ENCODE measurements at regions not wholly inside any gene's neighbourhood (a gene's known extent, or its start where the extent isn't known, plus 50 kb on each side); places are given as distances from the start of the nearest gene placed in this dataset.

DNA sequence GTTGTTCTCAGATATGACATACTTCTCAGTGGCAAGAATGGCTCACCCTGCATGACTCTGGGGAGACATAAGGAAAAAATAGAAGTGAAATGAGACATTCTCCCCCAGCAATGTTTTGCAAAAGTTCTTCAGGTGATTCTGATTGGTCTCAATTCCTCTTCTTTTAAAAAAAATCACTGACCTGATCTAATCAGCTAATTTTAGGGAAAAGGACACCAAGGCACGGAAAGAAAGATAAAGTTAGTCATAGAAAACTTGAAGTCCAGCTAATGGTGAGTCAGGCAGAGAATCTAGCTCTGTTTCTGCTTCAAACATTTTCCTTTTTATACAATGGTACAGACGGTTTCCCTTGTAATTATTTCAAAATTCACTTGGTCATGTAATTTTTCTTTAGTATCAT lies 1018.9 kb upstream of the ARRDC3 start:
- H3K4me3 ChIP-seq (ENCODE audit: low read depth, low read length, poor library complexity, severe bottlenecking) = no peak overlapping the region

DNA sequence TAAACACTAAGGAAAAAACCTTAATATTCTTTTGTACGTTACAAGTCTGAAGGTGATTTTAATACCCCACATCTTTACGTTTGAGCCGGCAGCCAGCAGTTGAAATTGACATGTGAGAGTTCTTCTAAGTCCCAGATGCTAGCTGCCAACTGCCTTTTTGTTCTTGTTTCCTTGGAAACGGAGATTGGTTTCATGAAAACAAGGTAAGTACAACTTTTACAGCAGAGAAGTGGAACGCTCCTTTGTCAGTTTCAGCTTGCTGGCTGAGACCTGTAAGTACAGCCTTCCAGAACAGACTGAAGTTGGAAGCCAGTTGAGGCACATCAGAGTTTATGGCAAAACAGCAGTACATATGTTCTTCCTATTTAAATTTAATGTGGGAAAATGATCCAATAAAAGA lies 1018.4 kb upstream of the ARRDC3 start:
- H3K36me3 ChIP-seq (ENCODE audit: insufficient read depth, low read length) = no peaks in the 10 kb centered on the region
- H3K79me2 ChIP-seq (ENCODE audit: insufficient read depth, low read depth, low read length) = no peaks in the 10 kb centered on the region
- no peaks in the 10 kb centered on the region for H3K4me1 ChIP-seq (ENCODE audit: insufficient read depth, low read length, poor library complexity, severe bottlenecking)
- no peaks in the 10 kb centered on the region for H3K9me3 ChIP-seq (ENCODE audit: low read length)
- CTCF ChIA-PET (ENCODE audit: unreplicated experiment) = no interaction called here
- H3K4me2 ChIP-seq (ENCODE audit: low read length) = no peak overlapping the region
- no peak overlapping the region for H2AFZ ChIP-seq (ENCODE audit: low read length)
- BruUV-seq (replicated peaks) = no TSS peak
- intact Hi-C loops (cut with micrococcal nuclease; ENCODE audit: unreplicated experiment) = no loop called here
- POLR2A ChIA-PET = no interaction called here
- TF ChIP-seq, protein P1, sequence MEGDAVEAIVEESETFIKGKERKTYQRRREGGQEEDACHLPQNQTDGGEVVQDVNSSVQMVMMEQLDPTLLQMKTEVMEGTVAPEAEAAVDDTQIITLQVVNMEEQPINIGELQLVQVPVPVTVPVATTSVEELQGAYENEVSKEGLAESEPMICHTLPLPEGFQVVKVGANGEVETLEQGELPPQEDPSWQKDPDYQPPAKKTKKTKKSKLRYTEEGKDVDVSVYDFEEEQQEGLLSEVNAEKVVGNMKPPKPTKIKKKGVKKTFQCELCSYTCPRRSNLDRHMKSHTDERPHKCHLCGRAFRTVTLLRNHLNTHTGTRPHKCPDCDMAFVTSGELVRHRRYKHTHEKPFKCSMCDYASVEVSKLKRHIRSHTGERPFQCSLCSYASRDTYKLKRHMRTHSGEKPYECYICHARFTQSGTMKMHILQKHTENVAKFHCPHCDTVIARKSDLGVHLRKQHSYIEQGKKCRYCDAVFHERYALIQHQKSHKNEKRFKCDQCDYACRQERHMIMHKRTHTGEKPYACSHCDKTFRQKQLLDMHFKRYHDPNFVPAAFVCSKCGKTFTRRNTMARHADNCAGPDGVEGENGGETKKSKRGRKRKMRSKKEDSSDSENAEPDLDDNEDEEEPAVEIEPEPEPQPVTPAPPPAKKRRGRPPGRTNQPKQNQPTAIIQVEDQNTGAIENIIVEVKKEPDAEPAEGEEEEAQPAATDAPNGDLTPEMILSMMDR (conservative IDR thresholded peaks at IDR 0.05; ENCODE audit: low read length) = no peak
- no peak for TF ChIP-seq EZH2phosphoT487 (IDR thresholded peaks at IDR 0.05; ENCODE audit: borderline replicate concordance, low read depth, low read length)
- DNase-seq (ENCODE audit: low spot score) = no peak
- H3K9me2 ChIP-seq (ENCODE audit: insufficient read depth, low read length) = no peaks in the 10 kb centered on the region
- no peak overlapping the region for H3K27ac ChIP-seq (ENCODE audit: low read depth, low read length, poor library complexity, severe bottlenecking)
- H4K20me1 ChIP-seq (ENCODE audit: insufficient read depth, low read length) = no peaks in the 10 kb centered on the region
- H3K4me3 ChIP-seq (ENCODE audit: low read depth, low read length, poor library complexity, severe bottlenecking) = no peak overlapping the region

More for the DNA sequence above, 1018.9 kb upstream of the ARRDC3 start:
- H3K27ac ChIP-seq (ENCODE audit: low read depth, low read length, poor library complexity, severe bottlenecking) = no peak overlapping the region
- POLR2A ChIA-PET = no interaction called here
- DNase-seq (ENCODE audit: low spot score) = no peak
- H3K9me2 ChIP-seq (ENCODE audit: insufficient read depth, low read length) = no peaks in the 10 kb centered on the region
- CTCF ChIA-PET (ENCODE audit: unreplicated experiment) = no interaction called here
- no peaks in the 10 kb centered on the region for H3K36me3 ChIP-seq (ENCODE audit: insufficient read depth, low read length)
- intact Hi-C loops (cut with micrococcal nuclease; ENCODE audit: unreplicated experiment) = no loop called here
- H4K20me1 ChIP-seq (ENCODE audit: insufficient read depth, low read length) = no peaks in the 10 kb centered on the region
- TF ChIP-seq, protein P1 (conservative IDR thresholded peaks at IDR 0.05; ENCODE audit: low read length) = no peak
- no peak for TF ChIP-seq EZH2phosphoT487 (IDR thresholded peaks at IDR 0.05; ENCODE audit: borderline replicate concordance, low read depth, low read length)
- no peaks in the 10 kb centered on the region for H3K79me2 ChIP-seq (ENCODE audit: insufficient read depth, low read depth, low read length)
- H3K9me3 ChIP-seq (ENCODE audit: low read length) = no peaks in the 10 kb centered on the region
- H3K4me2 ChIP-seq (ENCODE audit: low read length) = no peak overlapping the region
- BruUV-seq (replicated peaks) = no TSS peak
- H3K4me1 ChIP-seq (ENCODE audit: insufficient read depth, low read length, poor library complexity, severe bottlenecking) = no peaks in the 10 kb centered on the region
- no peak overlapping the region for H2AFZ ChIP-seq (ENCODE audit: low read length)

DNA sequence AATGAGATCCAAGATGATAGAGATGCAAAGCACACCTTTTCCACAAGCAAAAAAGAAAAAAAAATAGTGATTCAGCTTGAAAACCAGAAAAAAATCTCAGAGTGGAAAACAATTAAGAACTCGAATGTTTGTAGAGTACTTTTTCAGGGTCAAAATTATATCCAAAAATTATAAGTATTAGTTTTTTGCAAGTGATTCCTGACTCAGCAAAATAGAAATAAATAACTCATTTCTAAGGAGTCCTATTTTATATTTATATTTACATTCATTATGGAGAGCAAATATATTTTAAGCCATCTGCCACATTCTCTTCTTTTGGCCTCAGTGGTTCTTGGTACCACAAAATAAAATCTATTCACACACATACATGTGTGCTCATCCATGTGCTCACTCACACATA lies 1011.8 kb upstream of the ARRDC3 start:
- TF ChIP-seq, protein P1 (conservative IDR thresholded peaks at IDR 0.05; ENCODE audit: low read length) = no peak
- TF ChIP-seq EZH2phosphoT487 (IDR thresholded peaks at IDR 0.05; ENCODE audit: borderline replicate concordance, low read depth, low read length) = no peak
- intact Hi-C loops (cut with micrococcal nuclease; ENCODE audit: unreplicated experiment) = no loop called here
- DNase-seq (ENCODE audit: low spot score) = no peak
- Histone ChIP-seq H3K4me2 (ENCODE audit: low read length) (no peak overlapping the region), H3K27ac (ENCODE audit: low read depth, low read length, poor library complexity, severe bottlenecking) (no peak overlapping the region), H3K36me3 (ENCODE audit: insufficient read depth, low read length) (no peaks in the 10 kb centered on the region), H4K20me1 (ENCODE audit: insufficient read depth, low read length) (no peaks in the 10 kb centered on the region), H3K9me3 (ENCODE audit: low read length) (no peaks in the 10 kb centered on the region), H3K79me2 (ENCODE audit: insufficient read depth, low read depth, low read length) (no peaks in the 10 kb centered on the region), H3K4me1 (ENCODE audit: insufficient read depth, low read length, poor library complexity, severe bottlenecking) (no peaks in the 10 kb centered on the region), H3K9me2 (ENCODE audit: insufficient read depth, low read length) (no peaks in the 10 kb centered on the region), H3K4me3 (ENCODE audit: low read depth, low read length, poor library complexity, severe bottlenecking) (no peak overlapping the region), H2AFZ (ENCODE audit: low read length) (no peak overlapping the region)
- no TSS peak for BruUV-seq (replicated peaks)
- CTCF ChIA-PET (ENCODE audit: unreplicated experiment) = no interaction called here
- POLR2A ChIA-PET = no interaction called here

Measured in OCI-LY7 (cell line).